NCI-H460 (cell line): ENCODE measurements at regions not wholly inside any gene's neighbourhood (a gene's known extent, or its start where the extent isn't known, plus 50 kb on each side); places are given as distances from the start of the nearest gene placed in this dataset.

ENCODE experiments used
- DNase-seq: peaks from one replicate; pipeline ENCODE4 v3.0.0-alpha.2; 2016; ENCODE audit warnings: low read depth; ENCODE audit errors: extremely low read depth

DNA sequence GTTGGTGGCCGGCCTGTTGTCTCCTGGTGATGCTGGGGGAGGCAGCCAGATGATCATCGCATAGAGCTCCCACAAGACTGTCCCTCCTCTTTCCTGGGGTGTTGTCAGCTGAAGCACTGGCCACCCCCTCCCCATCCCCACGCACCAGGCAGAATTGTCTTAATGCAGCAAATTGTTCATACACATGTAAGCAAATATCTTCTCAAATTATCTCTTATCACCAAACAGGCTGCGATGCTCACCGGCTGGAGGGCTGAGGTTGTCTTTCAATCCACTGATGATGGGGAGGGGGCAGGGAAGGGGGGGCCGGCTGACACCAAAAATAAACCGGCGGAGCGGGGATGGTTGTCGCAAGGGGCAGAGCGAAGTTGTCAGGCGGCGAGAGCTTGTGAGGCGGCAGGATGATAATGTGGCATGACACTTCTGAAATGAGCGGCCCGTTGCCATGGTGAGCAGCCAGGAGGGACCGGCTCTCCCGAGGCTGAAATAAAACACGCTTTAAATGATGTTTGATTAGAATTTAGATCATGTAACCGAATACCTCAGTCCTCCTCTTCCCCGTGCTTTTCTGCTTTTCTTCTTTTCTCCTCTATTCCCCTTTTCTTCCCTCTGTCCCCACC is 59.8 kb downstream of the MRM1 start:
- no peak for DNase-seq

- DNase-seq, result no peak
Observed at GRCh38 chr17:36661688-36662087, 60.3 kb downstream of the MRM1 start.

- DNase-seq, result no peak
Observed at GRCh38 chr17:36665417-36665816, 64.0 kb downstream of the MRM1 start.

- no peak for DNase-seq
Observed at GRCh38 chr17:36667922-36668321, 66.5 kb downstream of the MRM1 start.

DNA sequence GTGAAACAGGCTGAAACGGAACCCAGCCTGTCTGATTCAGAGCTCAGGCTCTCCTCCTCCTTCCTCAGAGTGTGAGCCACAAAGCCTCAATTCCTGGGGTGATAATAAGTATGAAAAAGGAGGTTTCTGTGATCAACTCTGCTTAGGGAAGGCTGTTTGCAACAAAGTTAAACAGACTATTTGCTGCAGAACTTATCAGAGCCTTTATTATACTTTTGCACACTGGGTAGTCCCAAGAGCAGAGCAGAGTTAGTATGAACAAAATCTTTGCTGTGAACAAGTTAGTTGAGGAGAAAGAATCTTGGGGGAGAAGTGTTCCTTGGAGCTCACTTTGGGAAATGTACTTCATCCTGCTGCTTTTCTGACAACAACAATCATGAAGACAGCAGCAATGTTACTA is 67.4 kb downstream of the MRM1 start:
- DNase-seq, result no peak

DNA sequence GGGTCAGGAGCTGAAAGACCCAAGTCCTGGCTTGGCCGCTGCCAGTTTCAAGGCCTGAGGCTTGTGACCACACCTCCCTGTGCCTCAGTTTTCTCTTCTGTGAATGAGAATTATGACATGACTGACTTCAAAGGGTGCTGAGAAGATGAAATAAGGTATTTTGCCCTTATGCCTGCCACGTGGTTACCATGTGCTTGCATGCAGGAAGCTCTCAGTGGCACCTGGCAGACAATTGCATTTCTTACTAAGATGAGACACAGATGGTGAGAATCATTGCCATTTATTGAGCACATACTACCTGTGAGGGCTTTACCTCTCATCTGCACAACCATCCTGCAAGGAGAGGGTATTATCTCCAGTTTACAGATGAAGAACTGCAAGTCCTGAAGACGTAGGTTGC is 69.8 kb downstream of the MRM1 start:
- DNase-seq, result no peak

DNA sequence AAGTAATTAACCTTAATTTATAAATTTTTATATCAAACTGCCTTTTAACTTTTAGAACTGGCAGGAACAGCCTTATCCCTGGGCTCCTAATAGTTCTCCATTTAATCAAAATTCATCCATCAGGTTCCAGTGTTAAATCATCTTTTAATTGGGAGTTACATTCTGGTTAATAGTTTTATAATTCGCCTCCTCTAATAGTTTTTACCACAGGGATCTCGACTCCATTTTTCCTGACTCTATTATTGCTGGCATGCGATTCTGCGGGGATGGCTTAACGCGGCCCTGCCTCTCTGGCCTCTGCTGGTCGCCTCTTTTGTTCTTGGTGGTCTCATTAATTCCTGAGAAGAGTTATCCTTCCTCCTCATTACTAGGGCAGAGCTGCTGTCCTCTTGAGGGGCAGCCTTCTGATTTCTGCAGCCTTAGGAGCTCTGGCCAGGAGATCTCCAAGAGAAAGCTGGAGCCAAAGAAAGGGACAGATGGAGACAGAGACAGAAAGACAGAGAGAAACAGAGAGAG is 71.1 kb downstream of the MRM1 start:
- DNase-seq, result no peak

GRCh38 chr17:36673068-36673467 is 71.7 kb downstream of the MRM1 start:
- DNase-seq, result no peak

- DNase-seq, result no peak
Observed at GRCh38 chr17:36673637-36674277, 72.4 kb downstream of the MRM1 start.

GRCh38 chr17:36674278-36674650 is 72.9 kb downstream of the MRM1 start:
- DNase-seq, result no peak

- no peak for DNase-seq
Observed at GRCh38 chr17:36675250-36675649, 73.9 kb downstream of the MRM1 start.

- DNase-seq, result no peak
Observed at GRCh38 chr17:36675786-36676185, 74.4 kb downstream of the MRM1 start.

- DNase-seq, result no peak
Observed at GRCh38 chr17:36679815-36680467, 78.6 kb downstream of the MRM1 start.

DNA sequence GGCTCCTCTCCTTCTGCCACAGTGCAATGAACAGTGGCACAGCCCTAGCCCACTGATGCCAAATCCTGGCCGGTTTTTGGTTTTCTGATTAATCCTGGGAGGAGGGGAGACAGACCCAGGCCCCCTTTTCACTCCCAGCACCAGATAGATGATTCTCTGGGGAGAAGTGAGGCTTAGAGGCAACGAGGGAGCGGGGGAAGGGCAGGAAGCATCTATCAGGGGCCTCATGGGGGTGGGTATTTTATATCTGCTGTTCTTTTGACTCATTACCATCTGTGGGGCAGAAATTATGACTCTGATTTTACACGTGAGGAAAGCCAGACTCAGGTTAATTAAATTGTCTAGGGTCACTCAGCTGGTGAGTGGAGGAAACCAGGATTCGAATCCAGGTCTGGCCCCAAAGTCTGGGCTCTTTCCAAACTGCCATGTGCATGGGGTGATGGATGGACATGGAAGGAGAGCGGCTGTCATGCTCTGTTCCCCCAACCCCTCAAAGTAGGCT is 79.4 kb downstream of the MRM1 start:
- no peak for DNase-seq

DNA sequence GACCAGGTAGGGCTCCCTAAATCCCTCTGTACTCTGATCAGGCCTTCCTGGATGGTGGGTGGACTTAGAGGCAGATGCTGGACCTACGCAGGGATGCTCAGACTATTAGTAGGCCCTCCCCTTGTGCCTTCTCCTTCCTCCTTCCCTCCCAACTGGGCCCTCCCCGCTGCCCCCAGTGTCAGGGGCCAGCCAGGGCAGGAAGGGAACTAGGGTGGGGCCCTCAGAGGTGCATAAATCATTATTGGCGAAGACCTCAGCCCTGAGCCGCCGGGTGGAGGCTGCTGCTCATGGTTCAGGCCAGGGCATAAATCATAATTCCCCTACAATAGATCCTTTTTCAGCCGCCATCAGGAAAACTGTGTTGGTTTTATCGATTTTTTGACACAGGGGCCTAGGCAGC is 81.4 kb downstream of the MRM1 start:
- DNase-seq, result no peak

DNA sequence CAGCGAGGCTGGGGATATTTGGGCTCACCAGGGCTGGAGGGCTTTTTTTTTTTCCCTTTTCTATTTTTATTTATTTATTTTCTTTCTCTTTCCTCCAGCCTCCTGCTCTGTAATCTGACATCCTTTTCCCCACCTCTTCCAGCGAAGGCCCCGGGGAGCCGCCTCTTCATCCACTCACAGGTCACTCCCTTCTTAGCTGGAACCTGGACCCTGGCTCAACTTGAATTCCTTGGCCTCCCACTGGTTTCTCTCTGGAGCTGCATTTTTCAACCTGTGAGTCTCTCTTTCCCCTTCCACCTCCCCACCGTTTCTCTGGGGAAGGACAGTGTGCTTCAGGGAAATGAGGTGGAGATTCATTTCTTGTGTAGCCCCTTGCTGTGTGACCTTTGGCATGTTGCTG is 82.0 kb downstream of the MRM1 start:
- no peak for DNase-seq

DNA sequence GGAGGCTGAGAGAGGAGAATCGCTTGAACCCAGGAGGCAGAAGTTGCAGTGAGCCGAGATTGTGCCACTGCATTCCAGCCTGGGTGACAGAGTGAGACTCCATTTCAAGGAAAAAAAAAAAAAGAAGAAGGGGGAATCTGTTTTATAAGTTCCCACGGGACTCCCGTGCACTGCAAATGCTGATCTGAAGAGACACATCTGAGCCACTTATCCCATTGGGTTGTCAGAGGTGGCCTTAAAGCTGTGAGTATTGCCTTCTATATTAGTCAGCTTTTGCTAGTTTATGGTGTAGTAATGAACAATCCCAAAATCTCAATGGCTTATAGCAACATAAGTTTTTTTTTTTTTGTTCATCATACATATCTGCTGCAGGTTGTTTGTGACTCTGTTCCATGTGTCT is 82.8 kb downstream of the MRM1 start:
- DNase-seq, result no peak

GRCh38 chr17:36686123-36686669 is 84.8 kb downstream of the MRM1 start:
- no peak for DNase-seq

DNA sequence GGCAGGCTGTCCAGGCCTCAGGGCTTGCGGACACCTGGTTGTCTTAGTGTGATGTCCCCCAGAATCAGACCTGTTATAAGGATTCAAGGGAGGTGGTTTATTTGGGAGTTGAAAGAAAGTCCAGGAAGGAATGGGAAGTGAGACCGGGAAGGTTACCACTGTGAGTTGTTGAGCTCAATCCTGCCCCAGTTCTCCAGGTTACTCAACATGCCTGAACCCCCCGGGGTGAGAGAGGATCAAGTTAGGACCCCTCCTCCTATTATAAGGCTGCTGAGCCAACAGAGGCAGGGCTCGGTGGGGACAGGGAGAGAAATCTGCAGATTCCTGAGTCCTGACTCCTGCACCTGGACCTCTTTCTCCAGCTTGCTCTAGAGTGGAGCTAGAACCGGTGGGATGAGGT is 86.4 kb downstream of the MRM1 start:
- DNase-seq, result no peak

- no peak for DNase-seq
Observed at GRCh38 chr17:36689089-36689667, 87.8 kb downstream of the MRM1 start.

DNA sequence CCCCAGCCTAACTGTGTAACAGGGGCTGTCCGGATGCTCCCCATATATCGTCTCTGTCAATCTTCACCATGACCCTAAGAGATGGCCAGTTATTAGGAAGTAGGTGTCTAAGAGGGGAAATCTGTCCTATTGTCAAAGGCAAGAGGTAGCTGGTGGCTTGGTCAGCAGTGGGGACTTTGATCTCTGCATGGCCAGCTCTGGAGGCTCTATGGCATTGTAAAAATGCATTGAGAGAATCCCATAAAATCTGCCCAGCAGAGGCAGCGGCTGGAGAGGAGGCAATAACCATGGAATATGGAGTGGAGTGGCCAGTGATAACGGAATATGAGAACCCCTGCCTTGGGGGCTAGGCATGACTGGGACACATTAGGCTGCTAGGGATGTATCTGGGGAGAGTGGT is 88.8 kb downstream of the MRM1 start:
- DNase-seq, result no peak
